K562 (cell line): ENCODE measurements at regions not wholly inside any gene's neighbourhood (a gene's known extent, or its start where the extent isn't known, plus 50 kb on each side); places are given as distances from the start of the nearest gene placed in this dataset.

ENCODE experiments used
- ATAC-seq: fragments of 200-7000 bp; cut with Tn5 transposase; 3 replicates; pipeline ENCODE4 v1.9.1; 2020; ENCODE audit warnings: moderate library complexity
- BruUV-seq: library from RNA; stranded (reverse); fragments of 400-500 nt; replicated peaks from 2 replicates; lab custom pipeline; 2021; lab: Mats Ljungman, UMichigan
- CTCF ChIA-PET: fragments of 300-600 bp; formaldehyde crosslinking; extraction: SDS; loops from one replicate; lab custom pipeline; 2021; ENCODE audit warnings: low intra/inter-chr PET ratio; lab: Yijun Ruan, JAX
- POLR2A ChIA-PET: fragments of 300-600, 350-650 bp; sonication (Branson Sonifier 250); formaldehyde crosslinking; extraction: SDS; loops from one replicate; lab custom pipeline; 2021; ENCODE audit warnings: antibody characterized with exemption, inconsistent platforms; lab: Yijun Ruan, JAX
- DNase-seq, 4 experiments: peaks; one replicate each; pipeline versions ENCODE4 v3.0.0 to v3.0.0-alpha.2; 2011 to 2018; ENCODE audit warnings: low spot score in 3 of 4, mixed read lengths in 3 of 4; ENCODE audit errors: extremely low read depth in 1 of 4
- FAIRE-seq: peaks from 2 replicates; lab custom pipeline; 2011; peaks lifted over from hg19 to GRCh38; lab: Jason Lieb, UNC
- H2AFZ ChIP-seq: 2 replicates; pipeline ENCODE4 v1.6.0; 2011; ENCODE audit warnings: low read depth, low read length, control low read depth, inconsistent platforms
- H3K27ac ChIP-seq: fragments of 200-600 bp; 3 replicates; pipeline ENCODE4 v1.8.0; 2011; ENCODE audit warnings: low read depth, mild to moderate bottlenecking, control low read depth, inconsistent platforms, low read length, moderate library complexity, mixed read lengths; ENCODE audit errors: extremely low read depth
- H3K27me3 ChIP-seq, 2 experiments: fragments of 300-600 bp in 1 of 2; 2 replicates in 1 of 2; 3 replicates in 1 of 2; pipeline versions ENCODE4 v1.6.0 to v1.8.0; 2011; ENCODE audit warnings: inconsistent platforms in 2 of 2, low read length in 2 of 2, mild to moderate bottlenecking in 1 of 2, mixed read lengths in 1 of 2, moderate library complexity in 1 of 2; ENCODE audit not compliant: control insufficient read depth in 2 of 2, insufficient read depth in 2 of 2
- H3K36me3 ChIP-seq: fragments of 300-600 bp; 3 replicates; pipeline ENCODE4 v1.8.0; 2011; ENCODE audit warnings: mild to moderate bottlenecking, low read length, inconsistent platforms; ENCODE audit not compliant: control insufficient read depth, insufficient read depth
- H3K4me1 ChIP-seq, 2 experiments: fragments of 200-600 bp in 1 of 2; replicated peaks in 1 of 2; 2 replicates in 1 of 2; 3 replicates in 1 of 2; pipeline versions ENCODE4 v1.5.1 to v1.8.0; 2011; ENCODE audit warnings: inconsistent platforms in 2 of 2, low read length in 2 of 2, mild to moderate bottlenecking in 1 of 2, mixed read lengths in 1 of 2, moderate library complexity in 1 of 2; ENCODE audit not compliant: control insufficient read depth in 2 of 2, insufficient read depth in 2 of 2
- H3K4me2 ChIP-seq: 2 replicates; pipeline ENCODE4 v1.6.1; 2011; ENCODE audit warnings: low read length, control low read depth, inconsistent platforms, mixed read lengths; ENCODE audit not compliant: insufficient read depth
- H3K4me3 ChIP-seq: fragments of 200-600 bp; sonication (generic), shearing (Covaris generic); 2 replicates; pipeline ENCODE4 v1.5.1; 2016; ENCODE audit warnings: control low read depth, inconsistent platforms
- H3K79me2 ChIP-seq: fragments of 200-600 bp; 3 replicates; pipeline ENCODE4 v1.8.0; 2011; ENCODE audit warnings: low read length, inconsistent platforms; ENCODE audit not compliant: control insufficient read depth, insufficient read depth
- H3K9ac ChIP-seq, 2 experiments: 2 replicates each; pipeline versions ENCODE4 v1.6.0 to v1.6.1; 2011; ENCODE audit warnings: low read depth in 2 of 2, low read length in 2 of 2, control low read depth in 1 of 2, inconsistent platforms in 1 of 2, mild to moderate bottlenecking in 1 of 2, mixed read lengths in 1 of 2; ENCODE audit not compliant: insufficient read depth in 1 of 2
- H3K9me1 ChIP-seq: one replicate; pipeline ENCODE4 v1.6.0; 2011; ENCODE audit warnings: inconsistent platforms, mild to moderate bottlenecking, low read length, moderate library complexity; ENCODE audit not compliant: control insufficient read depth, insufficient read depth
- H3K9me3 ChIP-seq: replicated peaks from 2 replicates; pipeline ENCODE4 v1.5.1; 2011; ENCODE audit warnings: low read depth, low read length, inconsistent platforms; ENCODE audit not compliant: control insufficient read depth, insufficient read depth
- H4K20me1 ChIP-seq: replicated peaks from 2 replicates; pipeline ENCODE4 v1.6.1; 2011; ENCODE audit warnings: low read length, inconsistent platforms, mixed read lengths; ENCODE audit not compliant: control insufficient read depth, insufficient read depth
- ATF7 ChIP-seq: fragments of 450-650 bp; IDR thresholded peaks from 2 replicates; pipeline ENCODE4 v1.7.1; 2014; ENCODE audit warnings: mild to moderate bottlenecking, moderate library complexity
- COPS2 ChIP-seq: fragments of 450-650 bp; conservative IDR thresholded peaks from 2 replicates; pipeline ENCODE4 v1.6.1; 2016; ENCODE audit warnings: mild to moderate bottlenecking, moderate library complexity
- ETV1 ChIP-seq: fragments of 450-650 bp; conservative IDR thresholded peaks from 2 replicates; pipeline ENCODE4 v1.6.1; 2016; ENCODE audit warnings: missing genetic modification characterization, control low read depth, low read depth, missing compliant biosample characterization
- GATA2 ChIP-seq: sonication (generic); formaldehyde crosslinking; IDR thresholded peaks from 2 replicates; pipeline ENCODE4 v1.4.0; 2020; ENCODE audit warnings: mild to moderate bottlenecking, missing genetic modification reagents
- MYC ChIP-seq, 2 experiments: fragments of 250-450 bp in 1 of 2; sonication (Bioruptor Pico) in 1 of 2; IDR thresholded peaks; 2 replicates each; pipeline versions ENCODE4 v1.5.1 to v1.6.1; 2012 to 2021; ENCODE audit warnings: low read depth in 2 of 2, borderline replicate concordance in 1 of 2, improper control_type of control experiment in 1 of 2, low read length in 1 of 2, mild to moderate bottlenecking in 1 of 2, moderate library complexity in 1 of 2
- SREBF2 ChIP-seq: sonication (generic); formaldehyde crosslinking; IDR thresholded peaks from 2 replicates; pipeline ENCODE4 v1.4.0; 2020; ENCODE audit warnings: mild to moderate bottlenecking, missing genetic modification reagents
- SRSF1 ChIP-seq: fragments of 200-400 bp; formaldehyde crosslinking; IDR thresholded peaks from 2 replicates; pipeline ENCODE4 v1.6.1; 2017; ENCODE audit warnings: mild to moderate bottlenecking, low read depth, low read length, moderate library complexity
- TCF3 ChIP-seq: sonication (generic); formaldehyde crosslinking; IDR thresholded peaks from 2 replicates; pipeline ENCODE4 v1.4.0; 2020; ENCODE audit warnings: mild to moderate bottlenecking, missing genetic modification reagents
- TRIM24 ChIP-seq, 2 experiments: fragments of 450-650 bp; IDR thresholded peaks; 2 replicates each; pipeline ENCODE4 v1.6.1; 2016
- ZNF507 ChIP-seq: conservative IDR thresholded peaks from 2 replicates; pipeline ENCODE4 v1.6.1; 2017; ENCODE audit warnings: missing genetic modification characterization, missing compliant biosample characterization
- in situ Hi-C: fragments of 300-500 bp; cut with MboI; formaldehyde crosslinking; loops from 4 replicates; pipeline ENCODE4 v1.15.0; 2018; ENCODE audit warnings: inconsistent platforms, mixed read lengths
- intact Hi-C: fragments of 100-400 bp; cut with micrococcal nuclease; formaldehyde crosslinking; loops from 2 replicates; pipeline ENCODE4 v1.14.2; 2022

- ChIA-PET POLR2A (no interaction called here), CTCF (no interaction called here)
- in situ Hi-C loops (no loop called here), intact Hi-C loops (no loop called here)
- no peaks in the 10 kb centered on the region for H3K9me1 ChIP-seq
- H3K4me1 ChIP-seq, result no peaks in the 10 kb centered on the region
- H3K4me3 ChIP-seq, result no peak overlapping the region
- no TSS peak for BruUV-seq
- H4K20me1 ChIP-seq, result no peaks in the 10 kb centered on the region
- TF ChIP-seq ETV1 (tag) (no peak), COPS2 (no peak)
- ATAC-seq (no peak), FAIRE-seq (no peak), DNase-seq (no peak)
- H3K4me2 ChIP-seq, result no peak overlapping the region
- H3K27me3 ChIP-seq, result no peaks in the 10 kb centered on the region
- H3K27ac ChIP-seq, result no peak overlapping the region
- H2AFZ ChIP-seq, result no peak overlapping the region
- no peaks in the 10 kb centered on the region for H3K79me2 ChIP-seq
- no peaks in the 10 kb centered on the region for H3K9me3 ChIP-seq
- no peaks in the 10 kb centered on the region for H3K36me3 ChIP-seq
- no peak overlapping the region for H3K9ac ChIP-seq
Measured at GRCh38 chr18:38539856-38540255, 974.3 kb upstream of the CELF4 start.

- no peak for FAIRE-seq
- in situ Hi-C loops, result no loop called here
- no TSS peak for BruUV-seq
Measured at GRCh38 chr18:38539371-38539770, 973.8 kb upstream of the CELF4 start.

More at GRCh38 chr18:38539371-38539770, 973.8 kb upstream of the CELF4 start:
- Histone ChIP-seq H3K4me1 (no peaks in the 10 kb centered on the region), H3K4me2 (no peak overlapping the region), H3K9ac (no peak overlapping the region), H3K9me3 (no peaks in the 10 kb centered on the region), H3K4me3 (no peak overlapping the region), H4K20me1 (no peaks in the 10 kb centered on the region), H3K36me3 (no peaks in the 10 kb centered on the region), H3K27ac (no peak overlapping the region), H3K79me2 (no peaks in the 10 kb centered on the region), H3K9me1 (no peaks in the 10 kb centered on the region), H2AFZ (no peak overlapping the region), H3K27me3 (no peaks in the 10 kb centered on the region)
- POLR2A ChIA-PET, result no interaction called here
- TF ChIP-seq ZNF507 (no peak), GATA2 (CRISPR knock-in tag) (no peak), TCF3 (no peak), MYC (IDR thresholded peaks at IDR 0.05; ENCODE audit: low read depth, low read length) (no peak), MYC (CRISPR knock-in tag; IDR thresholded peaks at IDR 0.05; ENCODE audit: borderline replicate concordance, low read depth) (no peak), SRSF1 (no peak), SREBF2 (CRISPR knock-in tag) (no peak), TRIM24 (IDR thresholded peaks at IDR 0.05) (no peak), ATF7 (no peak)
- CTCF ChIA-PET, result no interaction called here
- no peak for ATAC-seq
- no peak for DNase-seq
- intact Hi-C loops, result no loop called here
